ENCODE measurements at regions not wholly inside any gene's neighbourhood (a gene's known extent, or its start where the extent isn't known, plus 50 kb on each side); places are given as distances from the start of the nearest gene placed in this dataset.

GRCh38 chr11:81089242-81089641, 1644.4 kb downstream of the FAM181B start:
- DNase-seq: no peak

GRCh38 chr11:81080476-81080875, 1639.6 kb upstream of the TENM4 start:
- no peak for DNase-seq

- no peak for DNase-seq
These were observed 1631.4 kb upstream of the TENM4 start for GRCh38 chr11:81072273-81072672.

GRCh38 chr11:81071606-81072005, 1630.8 kb upstream of the TENM4 start:
- no peak for DNase-seq

- no peak for DNase-seq
These were observed 1630.1 kb upstream of the TENM4 start for GRCh38 chr11:81070948-81071347.

- DNase-seq: no peak
These were observed 1618.5 kb upstream of the TENM4 start for GRCh38 chr11:81059356-81059755.

GRCh38 chr11:81052344-81053158, 1611.7 kb upstream of the TENM4 start:
- no peak for DNase-seq

GRCh38 chr11:81039916-81040524, 1599.2 kb upstream of the TENM4 start:
- DNase-seq: no peak

GRCh38 chr11:81036168-81036870, 1595.5 kb upstream of the TENM4 start:
- DNase-seq: no peak

GRCh38 chr11:81033779-81034540, 1593.1 kb upstream of the TENM4 start:
- DNase-seq: no peak

- no peak for DNase-seq
These were observed 1592.1 kb upstream of the TENM4 start for GRCh38 chr11:81032906-81033305.

- no peak for DNase-seq
These were observed 1589.4 kb upstream of the TENM4 start for GRCh38 chr11:81030186-81030585.

- no peak for DNase-seq
These were observed 1585.2 kb upstream of the TENM4 start for GRCh38 chr11:81026032-81026431.

GRCh38 chr11:81022057-81022456, 1581.2 kb upstream of the TENM4 start:
- no peak for DNase-seq

GRCh38 chr11:81010631-81011030, 1569.8 kb upstream of the TENM4 start:
- no peak for DNase-seq

- no peak for DNase-seq
These were observed 1566.2 kb upstream of the TENM4 start for GRCh38 chr11:81007046-81007445.

- DNase-seq: no peak
These were observed 1564.8 kb upstream of the TENM4 start for GRCh38 chr11:81005595-81005994.

GRCh38 chr11:81004576-81004975, 1563.7 kb upstream of the TENM4 start:
- no peak for DNase-seq

- no peak for DNase-seq
These were observed 1561.5 kb upstream of the TENM4 start for GRCh38 chr11:81002374-81002773.

- DNase-seq: no peak
These were observed 1559.9 kb upstream of the TENM4 start for GRCh38 chr11:81000735-81001134.

- DNase-seq: no peak
These were observed 1559.5 kb upstream of the TENM4 start for GRCh38 chr11:81000334-81000733.

- no peak for DNase-seq
These were observed 1554.7 kb upstream of the TENM4 start for GRCh38 chr11:80995523-80995922.

- no peak for DNase-seq
These were observed 1552.7 kb upstream of the TENM4 start for GRCh38 chr11:80993536-80993935.

Data from NCI-H510A treated with DMSO at 0.1 percent for 48 hours (cell line).